ENCODE measurements at regions not wholly inside any gene's neighbourhood (a gene's known extent, or its start where the extent isn't known, plus 50 kb on each side); places are given as distances from the start of the nearest gene placed in this dataset.

GRCh38 chr1:14039582-14040430 lies 339.8 kb downstream of the PRDM2 start:
- DNase-seq (ENCODE audit: low read depth in 2 of 2): no peak

- no peak for DNase-seq (ENCODE audit: low read depth in 2 of 2)
These were observed 350.0 kb downstream of the PRDM2 start for GRCh38 chr1:14049965-14050364.

- DNase-seq (ENCODE audit: low read depth in 2 of 2): no peak
These were observed 355.6 kb downstream of the PRDM2 start for GRCh38 chr1:14055442-14056223.

DNA sequence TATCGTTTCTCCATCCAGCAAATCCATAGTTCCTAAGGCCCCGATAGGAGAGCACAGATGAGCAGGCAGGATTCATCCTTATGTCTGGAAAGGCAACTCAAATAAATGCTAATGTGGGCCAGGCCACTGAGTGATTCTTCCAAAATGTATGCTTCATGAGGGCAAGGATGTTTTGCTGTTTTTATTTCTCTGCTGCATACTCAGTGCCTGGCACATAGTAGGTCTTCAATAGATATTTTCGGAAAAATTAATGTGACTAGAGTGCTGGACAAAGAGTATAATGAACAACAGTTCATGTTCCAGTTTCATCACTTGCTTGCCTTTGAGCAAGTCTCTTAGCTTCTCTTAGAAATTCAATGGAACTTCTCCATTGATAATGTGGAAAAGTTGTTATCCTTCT lies 357.7 kb downstream of the PRDM2 start:
- DNase-seq (ENCODE audit: low read depth in 2 of 2): no peak

DNA sequence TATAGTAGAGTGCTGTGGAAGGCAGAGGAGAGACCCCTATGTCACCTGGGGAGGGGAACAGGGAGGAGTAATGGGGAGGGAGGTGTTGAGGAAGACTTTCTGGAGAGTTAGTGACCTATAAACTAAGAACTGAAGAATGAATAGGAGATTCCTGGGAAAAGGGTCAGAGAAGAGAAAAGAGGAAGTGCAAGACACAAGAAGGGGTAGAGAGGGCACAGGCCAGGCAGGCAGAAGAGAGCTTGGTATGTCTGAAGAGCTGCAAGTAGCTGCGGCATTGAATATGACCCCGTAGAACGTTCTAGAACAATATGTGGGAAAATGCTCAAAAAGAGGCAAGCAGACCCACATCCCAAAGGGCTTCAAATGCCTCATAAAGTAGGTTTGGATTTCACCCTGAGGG lies 361.2 kb downstream of the PRDM2 start:
- DNase-seq (ENCODE audit: low read depth in 2 of 2): no peak

GRCh38 chr1:14061722-14062121 lies 361.7 kb downstream of the PRDM2 start:
- DNase-seq (ENCODE audit: low read depth in 2 of 2): no peak

DNA sequence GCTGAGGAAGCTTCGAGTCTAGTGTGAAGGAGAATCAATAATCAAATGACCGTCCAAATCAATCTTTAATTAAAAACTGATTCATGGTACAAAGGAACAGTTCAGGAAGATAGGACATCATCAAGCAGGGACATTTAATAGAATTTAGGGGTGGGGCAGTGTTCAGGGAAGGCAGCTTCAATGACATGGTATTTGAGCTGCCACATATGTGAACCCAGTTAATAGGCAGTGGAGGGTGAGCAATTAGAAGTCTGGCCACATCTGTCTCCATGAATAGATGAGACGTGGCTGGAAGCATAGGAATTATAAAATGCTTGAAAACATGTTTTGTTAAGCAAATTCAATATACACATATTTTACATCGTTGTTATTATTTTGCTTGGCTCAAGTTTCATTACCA lies 362.7 kb downstream of the PRDM2 start:
- DNase-seq (ENCODE audit: low read depth in 2 of 2): no peak

GRCh38 chr1:14064649-14065442 lies 364.9 kb downstream of the PRDM2 start:
- DNase-seq (ENCODE audit: low read depth in 2 of 2): no peak

GRCh38 chr1:14065486-14065885 lies 365.5 kb downstream of the PRDM2 start:
- no peak for DNase-seq (ENCODE audit: low read depth in 2 of 2)

GRCh38 chr1:14067036-14067435 lies 367.0 kb downstream of the PRDM2 start:
- no peak for DNase-seq (ENCODE audit: low read depth in 2 of 2)

GRCh38 chr1:14067711-14068110 lies 367.7 kb downstream of the PRDM2 start:
- DNase-seq (ENCODE audit: low read depth in 2 of 2): no peak

DNA sequence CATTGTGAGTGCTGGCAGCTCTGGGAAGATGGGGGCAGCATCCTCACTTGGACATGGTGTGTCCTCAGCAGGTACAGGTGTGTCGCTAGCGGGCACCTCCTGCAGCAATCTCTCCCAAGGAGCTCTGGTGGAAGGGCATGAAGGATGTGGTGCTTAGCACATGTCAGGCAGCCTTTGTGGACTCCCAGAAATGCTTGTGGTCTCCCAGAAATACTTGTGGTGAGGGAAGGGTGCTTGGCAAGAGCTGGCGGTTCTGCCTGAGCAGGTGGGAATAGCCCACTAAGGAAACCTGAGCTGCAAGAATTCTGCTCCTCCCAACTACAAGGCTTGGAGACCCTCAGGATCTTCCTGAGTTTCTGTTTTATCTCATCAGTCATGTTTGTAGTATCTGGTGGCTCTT lies 371.6 kb downstream of the PRDM2 start:
- no peak for DNase-seq (ENCODE audit: low read depth in 2 of 2)

DNA sequence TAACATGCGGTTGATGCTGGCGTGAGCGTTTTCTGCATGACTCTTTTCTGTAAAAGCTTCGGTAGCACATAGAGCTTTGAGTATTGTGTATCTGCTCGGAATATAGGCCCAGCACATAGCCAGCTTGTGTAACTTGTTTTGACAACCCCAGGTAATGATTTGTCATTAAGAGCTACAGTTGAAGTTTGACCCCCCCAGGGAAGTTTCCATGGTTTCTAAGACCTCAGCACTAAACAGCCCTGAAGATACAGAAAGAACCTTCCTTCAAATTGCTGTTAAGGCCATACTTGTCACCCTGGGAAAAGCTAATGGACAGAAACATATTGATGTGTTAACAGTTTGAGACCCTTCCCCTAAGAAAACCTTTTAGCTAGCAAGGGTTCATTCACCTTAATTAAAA lies 380.7 kb downstream of the PRDM2 start:
- DNase-seq (ENCODE audit: low read depth in 2 of 2): no peak

GRCh38 chr1:14082331-14082730 lies 382.3 kb downstream of the PRDM2 start:
- no peak for DNase-seq (ENCODE audit: low read depth in 2 of 2)

- DNase-seq (ENCODE audit: low read depth in 2 of 2): no peak
These were observed 383.3 kb downstream of the PRDM2 start for GRCh38 chr1:14083277-14083676.

DNA sequence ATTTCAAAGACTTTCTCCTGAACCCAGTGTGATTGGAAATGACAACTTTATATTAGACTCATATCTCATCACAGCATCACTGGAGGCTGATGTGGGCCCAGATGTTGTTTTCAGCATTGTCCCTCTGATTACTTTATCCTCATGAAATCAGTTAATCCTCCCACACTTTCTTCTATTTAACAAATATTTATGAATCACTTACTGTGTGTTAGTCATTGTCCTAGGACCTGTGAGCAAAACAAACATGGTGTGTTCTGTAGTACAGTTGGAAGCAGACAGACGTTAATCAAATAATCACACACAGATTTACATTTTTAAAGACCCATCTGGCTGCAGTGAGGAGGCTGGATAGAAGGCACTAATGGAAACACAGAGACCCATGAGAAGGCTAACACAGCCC lies 383.7 kb downstream of the PRDM2 start:
- DNase-seq (ENCODE audit: low read depth in 2 of 2): no peak

DNA sequence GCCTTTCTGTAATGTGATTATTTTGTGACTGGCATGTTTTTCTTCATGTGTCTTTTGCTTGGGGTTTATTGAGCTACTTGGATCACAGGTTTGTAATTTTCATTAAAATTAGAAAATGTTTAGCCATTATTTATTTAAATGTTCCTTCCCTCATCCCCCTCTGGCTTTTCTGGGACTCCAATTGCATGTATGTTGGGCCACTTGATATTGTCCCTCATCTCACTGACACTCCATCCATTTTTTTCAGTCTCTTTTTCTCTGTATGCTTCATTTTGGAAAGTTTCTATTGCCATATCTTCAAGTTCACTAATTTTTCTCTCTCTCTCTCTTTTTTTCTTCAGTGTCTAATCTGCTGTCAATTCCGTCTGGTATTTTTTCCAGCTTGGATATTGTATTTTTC lies 390.1 kb downstream of the PRDM2 start:
- DNase-seq (ENCODE audit: low read depth in 2 of 2): no peak

DNA sequence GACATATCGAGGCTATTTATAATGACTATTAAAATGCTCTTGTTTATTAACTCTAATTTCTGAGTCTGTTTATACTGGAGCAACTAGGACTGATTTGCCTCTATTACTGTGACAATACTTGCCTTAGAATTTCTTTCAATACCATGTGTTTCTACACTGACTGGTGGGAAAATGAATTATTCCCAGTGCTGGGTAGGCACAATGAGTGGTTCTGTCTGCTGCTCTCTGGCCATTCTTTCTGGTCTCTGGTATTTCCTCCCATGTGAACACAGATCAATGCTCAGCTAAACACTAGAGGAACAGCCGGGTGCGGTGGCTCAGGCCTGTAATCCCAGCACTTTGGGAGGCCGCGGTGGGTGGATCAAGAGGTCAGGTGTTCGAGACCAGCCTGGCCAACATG lies 390.5 kb downstream of the PRDM2 start:
- DNase-seq (ENCODE audit: low read depth in 2 of 2): no peak

- no peak for DNase-seq (ENCODE audit: low read depth in 2 of 2)
These were observed 394.8 kb downstream of the PRDM2 start for GRCh38 chr1:14094611-14095400.

GRCh38 chr1:14098294-14098913 lies 398.4 kb downstream of the PRDM2 start:
- no peak for DNase-seq (ENCODE audit: low read depth in 2 of 2)

DNA sequence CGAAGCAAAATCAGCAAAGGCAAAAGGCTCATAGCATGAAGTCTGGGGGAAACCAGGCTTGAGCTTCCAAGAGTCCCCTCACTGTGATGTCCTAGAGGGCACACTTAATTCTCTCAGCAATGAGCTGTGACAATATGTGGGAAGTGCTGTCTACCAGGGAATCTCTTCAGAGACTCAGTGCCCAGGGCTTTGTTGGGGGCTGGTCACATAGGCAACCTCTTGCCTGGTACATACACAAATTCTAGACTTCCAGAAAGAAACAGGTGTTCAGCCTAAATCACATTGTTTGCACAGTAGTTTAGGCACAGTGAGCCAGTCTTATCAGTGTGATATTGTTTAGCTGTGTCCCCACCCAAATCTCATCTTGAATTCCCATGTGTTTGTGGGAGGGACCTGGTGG lies 400.5 kb downstream of the PRDM2 start:
- no peak for DNase-seq (ENCODE audit: low read depth in 2 of 2)

Measured in dermis microvascular lymphatic vessel endothelial cell (primary cell).